Thyroid gland (tissue), 4 donors: ENCODE measurements at regions not wholly inside any gene's neighbourhood (a gene's known extent, or its start where the extent isn't known, plus 50 kb on each side); places are given as distances from the start of the nearest gene placed in this dataset.

Experiments
- DNase-seq, 2 donors: peaks; one replicate each; pipeline ENCODE4 v3.0.0-alpha.2; 2019
- H3K27ac ChIP-seq, 3 donors: fragments of 200-600 bp; sonication (generic); 1 replicate in 2 of 3; 2 replicates in 1 of 3; pipeline ENCODE4 v1.5.1; 2016 to 2019; ENCODE audit warnings: mild to moderate bottlenecking in 1 of 3, moderate library complexity in 1 of 3
- H3K27me3 ChIP-seq: fragments of 200-600 bp; sonication (generic); one replicate; pipeline ENCODE4 v1.5.1; 2019
- H3K36me3 ChIP-seq, 2 donors: fragments of 200-600 bp; sonication (generic); one replicate each; pipeline ENCODE4 v1.5.1; 2016 to 2019
- H3K4me1 ChIP-seq, 2 donors: fragments of 200-600 bp; sonication (generic); one replicate each; pipeline ENCODE4 v1.5.1; 2017 to 2019
- H3K4me3 ChIP-seq, 3 donors: fragments of 200-600 bp; sonication (generic); replicated peaks in 1 of 3; 1 replicate in 2 of 3; 2 replicates in 1 of 3; pipeline ENCODE4 v1.5.1; 2016; ENCODE audit warnings: mild to moderate bottlenecking in 1 of 3
- H3K9me3 ChIP-seq: fragments of 200-600 bp; sonication (generic); one replicate; pipeline ENCODE4 v1.5.1; 2017
- CTCF ChIP-seq, 6 experiments: fragments of 200-600 bp in 3 of 6; fragments of 450-650 bp in 3 of 6; sonication (generic) in 3 of 6; IDR thresholded peaks; one replicate each; pipeline ENCODE4 v1.5.1; 2016 to 2019; ENCODE audit warnings: antibody characterized with exemption in 6 of 6, mild to moderate bottlenecking in 2 of 6, inconsistent platforms in 1 of 6, moderate library complexity in 1 of 6
- POLR2A ChIP-seq, 2 donors: fragments of 450-650 bp; IDR thresholded peaks; one replicate each; pipeline ENCODE4 v1.6.1; 2017; ENCODE audit warnings: antibody characterized with exemption in 2 of 2, mild to moderate bottlenecking in 2 of 2, moderate library complexity in 1 of 2
- WGBS, 2 donors: methylation state at CpG; one replicate each; pipeline ENCODE4 v1.1.5; 2017; 5-methylcytosine and 5-hydroxymethylcytosine counted together
- intact Hi-C: fragments of 100-400 bp; cut with DNase I; formaldehyde crosslinking; loops from one replicate; pipeline ENCODE4 v1.15.1; 2023

GRCh38 chr11:19576054-19576453 lies 136.6 kb upstream of the NAV2 start:
- peaks cover 62 to 72% of the 10 kb centered on the region in 2 donors for H3K4me1 ChIP-seq
- peak; percentile 86 to 90 for DNase-seq
- intact Hi-C loops, result loop anchor here (10.0 kb wide), 1 partner anchor 69 kb away; no protein-coding TSS in a partner anchor
- H3K36me3 ChIP-seq, result no peaks in the 10 kb centered on the region
- H3K27me3 ChIP-seq, result no peaks in the 10 kb centered on the region
- peak in 1 of 2 donors; percentile 60 for TF ChIP-seq POLR2A (IDR thresholded peaks at IDR 0.05)
- TF ChIP-seq CTCF (IDR thresholded peaks at IDR 0.05), result no peak
- peak overlapping the region; percentile 83 to 85 (median 83) for H3K27ac ChIP-seq
- H3K4me3 ChIP-seq, result no peak overlapping the region
- 33 to 59% methylated on average over 3 of the region's 3 CpGs for WGBS, 2 donors
- no peaks in the 10 kb centered on the region for H3K9me3 ChIP-seq

DNA sequence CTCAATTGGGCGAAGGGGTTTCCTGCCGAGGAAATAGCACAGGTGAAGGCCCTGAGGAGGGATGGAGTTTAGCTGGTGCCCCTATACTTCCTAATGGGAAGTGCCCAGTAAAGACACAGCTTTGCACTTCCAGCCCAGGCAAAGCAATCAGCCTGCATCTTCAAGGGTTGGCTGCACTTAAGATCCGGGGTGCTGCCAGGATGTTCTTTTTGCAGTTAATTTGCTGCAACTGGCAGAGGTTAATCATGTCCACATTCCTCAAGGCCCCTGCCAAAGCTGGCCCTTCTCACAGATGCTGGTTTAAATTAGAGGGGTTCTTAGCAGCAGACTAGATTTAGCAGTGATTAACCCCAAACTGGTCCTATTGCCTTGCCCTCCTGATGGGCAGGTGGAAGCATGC lies 137.7 kb upstream of the NAV2 start:
- no peak for TF ChIP-seq POLR2A (IDR thresholded peaks at IDR 0.05)
- TF ChIP-seq CTCF (IDR thresholded peaks at IDR 0.05), result no peak
- intact Hi-C loops, result loop anchor here (10.0 kb wide), 1 partner anchor 70 kb away; no protein-coding TSS in a partner anchor
- H3K27ac ChIP-seq, result peak overlapping the region; percentile 83 to 85 (median 83)
- WGBS, 2 donors, result 34 to 40% methylated on average over 3 of the region's 3 CpGs
- peak; percentile 50 to 61 for DNase-seq
- H3K9me3 ChIP-seq, result no peaks in the 10 kb centered on the region
- no peaks in the 10 kb centered on the region for H3K36me3 ChIP-seq
- peaks cover 62 to 72% of the 10 kb centered on the region in 2 donors for H3K4me1 ChIP-seq
- H3K4me3 ChIP-seq, result no peak overlapping the region
- H3K27me3 ChIP-seq, result no peaks in the 10 kb centered on the region

- Histone ChIP-seq H3K4me1 (peaks cover 57 to 60% of the 10 kb centered on the region in 2 donors), H3K36me3 (no peaks in the 10 kb centered on the region), H3K9me3 (no peaks in the 10 kb centered on the region), H3K27ac (peak overlapping the region; percentile 83 to 85 (median 83)), H3K4me3 (no peak overlapping the region), H3K27me3 (no peaks in the 10 kb centered on the region)
- 60% methylated on average over 1 of the region's 1 CpG; no CpG with 5 or more reads in 1 of the 2 donors for WGBS, 2 donors
- DNase-seq, result peak; percentile 95 to 96
- TF ChIP-seq CTCF (IDR thresholded peaks at IDR 0.05), result no peak
- peak; percentile 37 to 79 for TF ChIP-seq POLR2A (IDR thresholded peaks at IDR 0.05)
- intact Hi-C loops, result loop anchor here (10.0 kb wide), 1 partner anchor 71 kb away; no protein-coding TSS in a partner anchor
Measured at GRCh38 chr11:19573666-19574065, 139.0 kb upstream of the NAV2 start.

DNA sequence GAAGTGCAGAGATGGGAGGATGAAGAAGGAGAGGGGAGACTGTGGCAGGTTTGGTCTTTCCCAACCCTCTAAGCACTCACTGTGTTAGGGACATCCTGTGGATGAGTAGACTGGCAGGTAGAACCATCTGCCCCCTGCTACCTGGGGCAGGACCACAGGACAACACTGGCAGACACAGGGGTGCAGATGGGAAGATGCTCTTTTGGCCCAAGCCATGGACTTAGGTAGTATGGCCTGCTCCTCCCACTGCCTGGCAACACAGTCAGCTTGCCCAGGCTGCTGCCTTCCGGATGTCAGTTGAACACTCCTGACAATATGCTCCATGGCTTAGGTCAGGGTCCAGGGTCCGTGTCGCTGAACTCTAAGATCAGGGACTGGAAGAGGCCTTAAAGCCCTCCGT lies 140.7 kb upstream of the NAV2 start:
- no peaks in the 10 kb centered on the region for H3K36me3 ChIP-seq
- peak overlapping the region in 2 of 3 donors; percentile 83 to 85 for H3K27ac ChIP-seq
- H3K4me1 ChIP-seq, result peaks cover 39 to 43% of the 10 kb centered on the region in 2 donors
- DNase-seq, result no peak
- no peaks in the 10 kb centered on the region for H3K27me3 ChIP-seq
- intact Hi-C loops, result loop anchor here (10.0 kb wide), 1 partner anchor 73 kb away; no protein-coding TSS in a partner anchor
- 71 to 98% methylated on average over 4 of the region's 4 CpGs for WGBS, 2 donors
- TF ChIP-seq POLR2A (IDR thresholded peaks at IDR 0.05) (no peak), CTCF (IDR thresholded peaks at IDR 0.05) (no peak)
- no peak overlapping the region for H3K4me3 ChIP-seq
- no peaks in the 10 kb centered on the region for H3K9me3 ChIP-seq

GRCh38 chr11:19570889-19571288 lies 141.7 kb upstream of the NAV2 start:
- DNase-seq, result no peak
- Histone ChIP-seq H3K27me3 (no peaks in the 10 kb centered on the region), H3K9me3 (no peaks in the 10 kb centered on the region), H3K4me1 (peaks cover 31 to 34% of the 10 kb centered on the region in 2 donors), H3K27ac (no peak overlapping the region), H3K36me3 (no peaks in the 10 kb centered on the region), H3K4me3 (no peak overlapping the region)
- TF ChIP-seq CTCF (IDR thresholded peaks at IDR 0.05), result no peak
- no peak for TF ChIP-seq POLR2A (IDR thresholded peaks at IDR 0.05)
- WGBS, 2 donors, result 95 to 96% methylated on average over 1 of the region's 1 CpG
- intact Hi-C loops, result loop anchor here (10.0 kb wide), 1 partner anchor 74 kb away; no protein-coding TSS in a partner anchor
